ENCODE measurements at regions not wholly inside any gene's neighbourhood (a gene's known extent, or its start where the extent isn't known, plus 50 kb on each side); places are given as distances from the start of the nearest gene placed in this dataset.
"Not testable (repeated sequence)": the region's sequence is repeated elsewhere in the genome, so short reads cannot be mapped to it uniquely, and the experiment has no call there.

GRCh38 chrX:74065831-74066390 is 213.4 kb upstream of the XIST start:
- no peak for DNase-seq (ENCODE audit: low read depth)

- DNase-seq (ENCODE audit: low read depth) = no peak
These were observed 211.1 kb upstream of the XIST start for GRCh38 chrX:74063426-74064155.

GRCh38 chrX:74061879-74062278 is 209.4 kb upstream of the XIST start:
- DNase-seq (ENCODE audit: low read depth) = no peak

- no peak for DNase-seq (ENCODE audit: low read depth)
These were observed 196.6 kb upstream of the XIST start for GRCh38 chrX:74049126-74049525.

- DNase-seq (ENCODE audit: low read depth) = not testable (repeated sequence)
These were observed 181.6 kb upstream of the XIST start for GRCh38 chrX:74034066-74034465.

GRCh38 chrX:74031527-74031926 is 179.0 kb upstream of the XIST start:
- DNase-seq (ENCODE audit: low read depth) = not testable (repeated sequence)

- not testable (repeated sequence) for DNase-seq (ENCODE audit: low read depth)
These were observed 178.3 kb upstream of the XIST start for GRCh38 chrX:74030766-74031165.

GRCh38 chrX:74025145-74025544 is 172.6 kb upstream of the XIST start:
- not testable (repeated sequence) for DNase-seq (ENCODE audit: low read depth)

GRCh38 chrX:74023203-74023602 is 170.7 kb upstream of the XIST start:
- DNase-seq (ENCODE audit: low read depth) = no peak

- no peak for DNase-seq (ENCODE audit: low read depth)
These were observed 165.7 kb upstream of the XIST start for GRCh38 chrX:74018253-74018652.

GRCh38 chrX:74015379-74016019 is 163.0 kb upstream of the XIST start:
- peak; percentile 33 for DNase-seq (ENCODE audit: low read depth)

GRCh38 chrX:74009041-74009440 is 156.5 kb upstream of the XIST start:
- DNase-seq (ENCODE audit: low read depth) = no peak

- no peak for DNase-seq (ENCODE audit: low read depth)
These were observed 139.5 kb upstream of the XIST start for GRCh38 chrX:73992019-73992418.

- no peak for DNase-seq (ENCODE audit: low read depth)
These were observed 134.7 kb upstream of the XIST start for GRCh38 chrX:73987166-73987565.

- no peak for DNase-seq (ENCODE audit: low read depth)
These were observed 127.1 kb upstream of the XIST start for GRCh38 chrX:73979551-73980131.

GRCh38 chrX:73977542-73978169 is 125.1 kb upstream of the XIST start:
- no peak for DNase-seq (ENCODE audit: low read depth)

GRCh38 chrX:73967461-73967860 is 114.9 kb upstream of the XIST start:
- DNase-seq (ENCODE audit: low read depth) = not testable (repeated sequence)

- DNase-seq (ENCODE audit: low read depth) = no peak
These were observed 113.3 kb upstream of the XIST start for GRCh38 chrX:73965833-73966232.

- DNase-seq (ENCODE audit: low read depth) = no peak
These were observed 112.1 kb upstream of the XIST start for GRCh38 chrX:73964579-73964978.

- no peak for DNase-seq (ENCODE audit: low read depth)
These were observed 111.2 kb upstream of the XIST start for GRCh38 chrX:73963682-73964081.

- DNase-seq (ENCODE audit: low read depth) = no peak
These were observed 110.4 kb upstream of the XIST start for GRCh38 chrX:73962948-73963347.

- not testable (repeated sequence) for DNase-seq (ENCODE audit: low read depth)
These were observed 109.4 kb upstream of the XIST start for GRCh38 chrX:73961867-73962266.

- DNase-seq (ENCODE audit: low read depth) = no peak
These were observed 92.0 kb upstream of the XIST start for GRCh38 chrX:73944563-73944908.
